Hepatocyte (in vitro differentiated cells): ENCODE measurements at regions not wholly inside any gene's neighbourhood (a gene's known extent, or its start where the extent isn't known, plus 50 kb on each side); places are given as distances from the start of the nearest gene placed in this dataset.

Experiments used
- DNase-seq: peaks from one replicate; pipeline ENCODE4 v3.0.0-alpha.2; 2016; ENCODE audit warnings: low spot score
- H2AFZ ChIP-seq: fragments of 200-600 bp; sonication (generic); 2 replicates; pipeline ENCODE4 v1.6.0; 2016; ENCODE audit warnings: antibody characterized with exemption, mild to moderate bottlenecking
- H3K27ac ChIP-seq: fragments of 200-600 bp; sonication (generic); 2 replicates; pipeline ENCODE4 v1.5.1; 2016; ENCODE audit warnings: mild to moderate bottlenecking
- H3K27me3 ChIP-seq: fragments of 200-600 bp; sonication (generic); 2 replicates; pipeline ENCODE4 v1.6.1; 2016
- H3K36me3 ChIP-seq: fragments of 200-600 bp; sonication (generic); replicated peaks from 2 replicates; pipeline ENCODE4 v1.5.1; 2016; ENCODE audit warnings: low read depth; ENCODE audit not compliant: insufficient read depth
- H3K4me1 ChIP-seq: fragments of 200-600 bp; sonication (generic); 2 replicates; pipeline ENCODE4 v1.5.1; 2016; ENCODE audit warnings: mild to moderate bottlenecking, moderate library complexity; ENCODE audit not compliant: insufficient read depth
- H3K4me2 ChIP-seq: fragments of 200-600 bp; sonication (generic); 2 replicates; pipeline ENCODE4 v1.6.0; 2016
- H3K4me3 ChIP-seq: fragments of 200-600 bp; sonication (generic); 2 replicates; pipeline ENCODE4 v1.5.1; 2016; ENCODE audit warnings: mild to moderate bottlenecking
- H3K79me2 ChIP-seq: fragments of 200-600 bp; sonication (generic); 2 replicates; pipeline ENCODE4 v1.6.0; 2017; ENCODE audit warnings: mild to moderate bottlenecking
- H3K9me2 ChIP-seq: fragments of 200-600 bp; sonication (generic); replicated peaks from 2 replicates; pipeline ENCODE4 v1.6.0; 2017; ENCODE audit warnings: mild to moderate bottlenecking; ENCODE audit not compliant: insufficient read depth
- H3K9me3 ChIP-seq: fragments of 200-600 bp; sonication (generic); 2 replicates; pipeline ENCODE4 v1.5.1; 2016; ENCODE audit warnings: low read depth, mild to moderate bottlenecking
- H4K20me1 ChIP-seq: fragments of 200-600 bp; sonication (generic); 2 replicates; pipeline ENCODE4 v1.6.0; 2016; ENCODE audit warnings: mild to moderate bottlenecking; ENCODE audit not compliant: insufficient read depth, poor library complexity, severe bottlenecking
- EZH2 ChIP-seq: fragments of 200-600 bp; sonication (generic); IDR thresholded peaks from 2 replicates; pipeline ENCODE4 v1.6.1; 2016; ENCODE audit warnings: antibody characterized with exemption, mild to moderate bottlenecking, borderline replicate concordance
- EZH2phosphoT487 ChIP-seq: fragments of 200-600 bp; sonication (generic); IDR thresholded peaks from one replicate; pipeline ENCODE4 v1.6.1; 2018; ENCODE audit warnings: antibody characterized with exemption, mild to moderate bottlenecking, low read depth, moderate library complexity; ENCODE audit not compliant: unreplicated experiment, severe bottlenecking
- WGBS: methylation state at CpG from one replicate; pipeline ENCODE4 v1.1.6; 2016; ENCODE audit warnings: low lambda C conversion rate; ENCODE audit errors: missing lambda C conversion rate; 5-methylcytosine and 5-hydroxymethylcytosine counted together
- TF ChIP-seq, protein P1 (sequence below): fragments of 200-600 bp; sonication (generic); IDR thresholded peaks from 2 replicates; pipeline ENCODE4 v1.5.1; 2016; ENCODE audit warnings: antibody characterized with exemption, mild to moderate bottlenecking; ENCODE audit not compliant: poor library complexity

DNA sequence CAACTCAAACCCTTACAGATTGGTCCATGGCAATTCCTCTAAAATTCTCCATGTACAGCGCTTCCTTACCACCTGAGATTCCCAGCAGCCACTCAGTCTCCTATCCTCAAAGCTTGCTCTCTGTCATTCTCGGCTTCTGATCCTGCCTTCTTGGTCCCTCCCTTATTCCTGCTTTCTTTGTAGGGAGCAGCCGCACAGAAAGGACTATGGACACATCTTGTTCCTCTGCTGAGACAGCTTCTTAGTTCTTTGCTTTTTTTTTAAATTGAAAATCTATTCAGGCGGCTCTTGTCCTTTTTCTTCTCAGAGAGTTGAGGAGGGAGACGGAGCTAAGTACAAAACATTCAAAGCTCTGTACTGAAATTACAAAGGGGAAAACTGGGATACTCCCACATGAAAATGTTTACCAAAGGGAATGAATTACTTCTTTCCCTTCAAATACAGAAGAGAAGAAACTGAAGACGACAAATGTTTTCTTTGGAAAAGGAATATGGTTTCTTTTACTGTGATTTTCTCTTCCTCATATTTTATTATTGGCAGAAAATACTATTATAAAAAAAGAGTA, 285.1 kb downstream of the IL20RB start:
- H3K27me3 ChIP-seq: no peaks in the 10 kb centered on the region
- H3K79me2 ChIP-seq: no peaks in the 10 kb centered on the region
- H3K27ac ChIP-seq: no peak overlapping the region
- no peak for TF ChIP-seq EZH2
- TF ChIP-seq, protein P1, sequence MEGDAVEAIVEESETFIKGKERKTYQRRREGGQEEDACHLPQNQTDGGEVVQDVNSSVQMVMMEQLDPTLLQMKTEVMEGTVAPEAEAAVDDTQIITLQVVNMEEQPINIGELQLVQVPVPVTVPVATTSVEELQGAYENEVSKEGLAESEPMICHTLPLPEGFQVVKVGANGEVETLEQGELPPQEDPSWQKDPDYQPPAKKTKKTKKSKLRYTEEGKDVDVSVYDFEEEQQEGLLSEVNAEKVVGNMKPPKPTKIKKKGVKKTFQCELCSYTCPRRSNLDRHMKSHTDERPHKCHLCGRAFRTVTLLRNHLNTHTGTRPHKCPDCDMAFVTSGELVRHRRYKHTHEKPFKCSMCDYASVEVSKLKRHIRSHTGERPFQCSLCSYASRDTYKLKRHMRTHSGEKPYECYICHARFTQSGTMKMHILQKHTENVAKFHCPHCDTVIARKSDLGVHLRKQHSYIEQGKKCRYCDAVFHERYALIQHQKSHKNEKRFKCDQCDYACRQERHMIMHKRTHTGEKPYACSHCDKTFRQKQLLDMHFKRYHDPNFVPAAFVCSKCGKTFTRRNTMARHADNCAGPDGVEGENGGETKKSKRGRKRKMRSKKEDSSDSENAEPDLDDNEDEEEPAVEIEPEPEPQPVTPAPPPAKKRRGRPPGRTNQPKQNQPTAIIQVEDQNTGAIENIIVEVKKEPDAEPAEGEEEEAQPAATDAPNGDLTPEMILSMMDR: no peak
- TF ChIP-seq EZH2phosphoT487: no peak
- H3K9me2 ChIP-seq: no peaks in the 10 kb centered on the region
- no peak overlapping the region for H3K4me3 ChIP-seq
- no peaks in the 10 kb centered on the region for H3K4me1 ChIP-seq
- H2AFZ ChIP-seq: no peak overlapping the region
- WGBS: 89% methylated on average over 6 of the region's 6 CpGs
- H3K4me2 ChIP-seq: no peak overlapping the region
- no peaks in the 10 kb centered on the region for H3K9me3 ChIP-seq
- no peaks in the 10 kb centered on the region for H4K20me1 ChIP-seq
- no peak for DNase-seq
- no peaks in the 10 kb centered on the region for H3K36me3 ChIP-seq

DNA sequence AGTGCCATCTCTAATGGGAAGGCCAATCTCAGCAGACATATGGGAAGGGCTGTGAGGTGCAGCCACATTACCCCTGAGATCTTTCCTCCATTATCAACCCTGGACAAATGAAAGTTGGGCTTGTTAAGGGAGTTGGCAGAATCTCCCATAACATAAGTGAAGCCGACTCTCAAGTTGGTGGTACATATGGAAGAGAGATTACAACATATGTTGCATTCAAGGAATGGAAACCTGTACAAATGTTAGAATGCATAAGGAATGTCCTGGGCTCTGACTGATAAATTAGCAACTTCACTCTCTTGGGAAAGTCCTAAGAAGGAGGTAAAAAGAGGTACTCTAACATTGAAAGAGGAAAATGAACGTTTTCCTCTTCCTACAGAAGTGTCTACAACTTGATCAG, 288.7 kb downstream of the IL20RB start:
- H3K79me2 ChIP-seq: no peaks in the 10 kb centered on the region
- H3K9me3 ChIP-seq: no peaks in the 10 kb centered on the region
- no peak overlapping the region for H2AFZ ChIP-seq
- H3K27ac ChIP-seq: no peak overlapping the region
- no peak for DNase-seq
- TF ChIP-seq EZH2 (no peak), EZH2phosphoT487 (no peak)
- TF ChIP-seq, protein P1: no peak
- H4K20me1 ChIP-seq: no peaks in the 10 kb centered on the region
- H3K9me2 ChIP-seq: no peaks in the 10 kb centered on the region
- no peaks in the 10 kb centered on the region for H3K4me1 ChIP-seq
- H3K27me3 ChIP-seq: no peaks in the 10 kb centered on the region
- H3K4me2 ChIP-seq: no peak overlapping the region
- H3K36me3 ChIP-seq: no peaks in the 10 kb centered on the region
- no peak overlapping the region for H3K4me3 ChIP-seq
- WGBS: 77% methylated on average over 2 of the region's 2 CpGs

DNA sequence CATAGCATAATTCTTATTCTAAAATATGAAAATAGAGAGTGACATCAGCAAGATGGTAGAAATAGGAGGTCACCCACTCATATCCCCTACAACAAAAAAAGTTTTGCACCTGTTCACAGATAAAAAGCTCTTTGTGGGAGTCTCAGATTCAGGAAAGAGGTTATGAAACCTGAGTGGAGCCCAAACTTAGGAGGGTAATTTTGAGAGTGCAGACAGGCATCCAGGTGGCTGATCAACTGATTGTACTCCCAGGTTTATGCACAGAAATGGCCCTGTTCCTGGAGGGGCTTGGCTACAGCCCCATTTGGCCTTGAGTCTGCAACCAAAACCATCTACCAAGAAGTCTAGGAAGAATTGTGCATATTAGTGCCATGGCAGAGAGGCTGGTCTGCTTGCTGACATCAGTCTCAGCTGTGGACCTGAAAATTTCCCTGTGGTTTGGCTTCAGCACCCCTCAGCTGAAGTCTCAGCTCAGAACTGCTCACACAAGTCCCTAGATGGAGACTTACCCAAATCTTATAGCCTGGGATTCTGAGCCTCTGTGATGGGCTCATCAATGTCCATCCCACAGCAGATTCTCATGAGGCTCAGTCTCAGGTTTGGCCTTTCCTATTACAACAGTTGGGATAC, 291.6 kb downstream of the IL20RB start:
- H3K4me2 ChIP-seq: no peak overlapping the region
- H3K79me2 ChIP-seq: no peaks in the 10 kb centered on the region
- no peaks in the 10 kb centered on the region for H3K4me1 ChIP-seq
- no peaks in the 10 kb centered on the region for H3K9me3 ChIP-seq
- H4K20me1 ChIP-seq: no peaks in the 10 kb centered on the region
- TF ChIP-seq, protein P1: no peak
- no peaks in the 10 kb centered on the region for H3K27me3 ChIP-seq
- no peaks in the 10 kb centered on the region for H3K36me3 ChIP-seq
- H3K9me2 ChIP-seq: no peaks in the 10 kb centered on the region
- no peak overlapping the region for H2AFZ ChIP-seq
- no peak overlapping the region for H3K4me3 ChIP-seq
- no peak overlapping the region for H3K27ac ChIP-seq
- DNase-seq: no peak

DNA sequence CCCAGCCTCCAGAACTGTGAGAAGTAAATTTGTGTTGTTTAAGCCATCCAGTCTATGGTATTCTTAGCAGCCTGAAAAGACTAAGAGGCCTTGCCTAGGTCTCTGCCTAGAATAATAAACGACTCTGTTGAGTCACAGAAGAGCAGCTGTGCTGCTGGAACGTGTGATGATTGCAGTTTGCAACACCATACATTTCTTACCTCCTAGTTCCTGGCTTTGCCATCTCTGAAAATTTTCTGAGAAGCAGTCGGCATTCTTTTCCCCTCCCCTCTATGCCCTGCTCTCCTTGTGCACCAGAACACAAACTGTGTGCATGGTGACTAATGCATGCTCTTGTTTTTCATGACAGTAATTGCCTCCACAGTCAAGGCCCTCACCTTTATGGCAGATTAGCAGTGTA, 301.3 kb downstream of the IL20RB start:
- Histone ChIP-seq H3K4me1 (no peaks in the 10 kb centered on the region), H3K27me3 (no peaks in the 10 kb centered on the region), H3K9me2 (no peaks in the 10 kb centered on the region), H3K4me2 (no peak overlapping the region), H3K27ac (no peak overlapping the region), H3K4me3 (no peak overlapping the region), H4K20me1 (no peaks in the 10 kb centered on the region), H3K36me3 (no peaks in the 10 kb centered on the region), H2AFZ (no peak overlapping the region), H3K9me3 (no peaks in the 10 kb centered on the region), H3K79me2 (no peaks in the 10 kb centered on the region)
- 52% methylated on average over 3 of the region's 3 CpGs for WGBS
- no peak for DNase-seq
- TF ChIP-seq EZH2phosphoT487: no peak
- TF ChIP-seq, protein P1: no peak
- TF ChIP-seq EZH2: no peak
